ENCODE measurements at regions not wholly inside any gene's neighbourhood (a gene's known extent, or its start where the extent isn't known, plus 50 kb on each side); places are given as distances from the start of the nearest gene placed in this dataset.

- TF ChIP-seq CTCF (IDR thresholded peaks at IDR 0.05) (no peak), POLR2A (IDR thresholded peaks at IDR 0.05) (no peak)
Observed at GRCh38 chr14:83838226-83838625, 1691.7 kb upstream of the FLRT2 start.
